ENCODE measurements at regions not wholly inside any gene's neighbourhood (a gene's known extent, or its start where the extent isn't known, plus 50 kb on each side); places are given as distances from the start of the nearest gene placed in this dataset.

DNA sequence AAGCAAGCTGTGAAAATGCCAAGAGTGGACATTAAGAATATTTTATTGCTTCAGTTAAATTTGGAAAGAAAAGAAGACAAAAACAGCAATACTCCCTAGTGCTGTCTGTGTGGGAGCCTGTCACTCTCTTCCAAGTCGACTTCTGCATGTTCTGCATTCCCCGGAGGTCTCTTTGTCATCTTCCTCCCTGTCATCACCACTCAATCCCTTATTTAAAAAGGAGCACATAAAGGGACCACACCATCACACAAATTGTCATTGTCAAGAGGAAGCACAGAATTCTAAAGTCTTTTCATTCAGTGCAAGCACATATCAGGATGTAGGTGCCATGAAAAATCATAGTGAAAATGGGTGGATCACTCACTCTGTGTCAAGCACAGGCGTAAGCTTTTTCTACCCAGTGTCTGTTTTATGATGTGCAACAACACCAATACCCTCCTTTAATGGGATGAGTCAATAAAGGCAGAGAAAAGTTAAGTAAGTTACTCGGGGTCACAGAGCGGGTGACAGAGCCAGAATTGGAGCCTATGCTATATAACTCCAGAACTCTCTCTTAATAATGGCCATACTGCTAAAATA is 222.4 kb upstream of the HNMT start:
- TF ChIP-seq, protein P1, sequence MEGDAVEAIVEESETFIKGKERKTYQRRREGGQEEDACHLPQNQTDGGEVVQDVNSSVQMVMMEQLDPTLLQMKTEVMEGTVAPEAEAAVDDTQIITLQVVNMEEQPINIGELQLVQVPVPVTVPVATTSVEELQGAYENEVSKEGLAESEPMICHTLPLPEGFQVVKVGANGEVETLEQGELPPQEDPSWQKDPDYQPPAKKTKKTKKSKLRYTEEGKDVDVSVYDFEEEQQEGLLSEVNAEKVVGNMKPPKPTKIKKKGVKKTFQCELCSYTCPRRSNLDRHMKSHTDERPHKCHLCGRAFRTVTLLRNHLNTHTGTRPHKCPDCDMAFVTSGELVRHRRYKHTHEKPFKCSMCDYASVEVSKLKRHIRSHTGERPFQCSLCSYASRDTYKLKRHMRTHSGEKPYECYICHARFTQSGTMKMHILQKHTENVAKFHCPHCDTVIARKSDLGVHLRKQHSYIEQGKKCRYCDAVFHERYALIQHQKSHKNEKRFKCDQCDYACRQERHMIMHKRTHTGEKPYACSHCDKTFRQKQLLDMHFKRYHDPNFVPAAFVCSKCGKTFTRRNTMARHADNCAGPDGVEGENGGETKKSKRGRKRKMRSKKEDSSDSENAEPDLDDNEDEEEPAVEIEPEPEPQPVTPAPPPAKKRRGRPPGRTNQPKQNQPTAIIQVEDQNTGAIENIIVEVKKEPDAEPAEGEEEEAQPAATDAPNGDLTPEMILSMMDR (IDR thresholded peaks at IDR 0.05; ENCODE audit: low read length): no peak
- TF ChIP-seq EZH2phosphoT487 (IDR thresholded peaks at IDR 0.05; ENCODE audit: low read length) (no peak), EZH2 (optimal IDR thresholded peaks at IDR 0.05; ENCODE audit: low read depth, low read length) (no peak)
